ENCODE measurements at regions not wholly inside any gene's neighbourhood (a gene's known extent, or its start where the extent isn't known, plus 50 kb on each side); places are given as distances from the start of the nearest gene placed in this dataset.
"Not testable (repeated sequence)": the region's sequence is repeated elsewhere in the genome, so short reads cannot be mapped to it uniquely, and the experiment has no call there.

GRCh38 chr5:54404568-54404967 is 50.9 kb upstream of the HSPB3 start:
- peak; percentile 73 for DNase-seq (ENCODE audit: low read depth)
- H3K4me3 ChIP-seq (ENCODE audit: low read length), result no peak overlapping the region
- no peak for TF ChIP-seq CTCF (conservative IDR thresholded peaks at IDR 0.05; ENCODE audit: low read length)

- no peak for DNase-seq (ENCODE audit: low read depth)
- no peak overlapping the region for H3K4me3 ChIP-seq (ENCODE audit: low read length)
- no peak for TF ChIP-seq CTCF (conservative IDR thresholded peaks at IDR 0.05; ENCODE audit: low read length)
Observed at GRCh38 chr5:54403885-54404416, 51.5 kb upstream of the HSPB3 start.

- DNase-seq (ENCODE audit: low read depth), result no peak
- H3K4me3 ChIP-seq (ENCODE audit: low read length), result no peak overlapping the region
- no peak for TF ChIP-seq CTCF (conservative IDR thresholded peaks at IDR 0.05; ENCODE audit: low read length)
Observed at GRCh38 chr5:54403121-54403520, 52.4 kb upstream of the HSPB3 start.

- no peak overlapping the region for H3K4me3 ChIP-seq (ENCODE audit: low read length)
- no peak for DNase-seq (ENCODE audit: low read depth)
- TF ChIP-seq CTCF (conservative IDR thresholded peaks at IDR 0.05; ENCODE audit: low read length), result no peak
Observed at GRCh38 chr5:54401515-54401914, 54.0 kb upstream of the HSPB3 start.

- no peak for TF ChIP-seq CTCF (conservative IDR thresholded peaks at IDR 0.05; ENCODE audit: low read length)
- no peak overlapping the region for H3K4me3 ChIP-seq (ENCODE audit: low read length)
- DNase-seq (ENCODE audit: low read depth), result no peak
Observed at GRCh38 chr5:54398191-54398590, 57.3 kb upstream of the HSPB3 start.

- TF ChIP-seq CTCF (conservative IDR thresholded peaks at IDR 0.05; ENCODE audit: low read length), result no peak
- no peak for DNase-seq (ENCODE audit: low read depth)
Observed at GRCh38 chr5:54397420-54397819, 58.1 kb upstream of the HSPB3 start.

GRCh38 chr5:54393007-54393406 is 62.5 kb upstream of the HSPB3 start:
- not testable (repeated sequence) for H3K4me3 ChIP-seq (ENCODE audit: low read length); DNase-seq (ENCODE audit: low read depth)

More at GRCh38 chr5:54397420-54397819, 58.1 kb upstream of the HSPB3 start:
- H3K4me3 ChIP-seq (ENCODE audit: low read length), result no peak overlapping the region

- no peak overlapping the region for H3K4me3 ChIP-seq (ENCODE audit: low read length)
- TF ChIP-seq CTCF (conservative IDR thresholded peaks at IDR 0.05; ENCODE audit: low read length), result no peak
- DNase-seq (ENCODE audit: low read depth), result no peak
Observed at GRCh38 chr5:54390539-54391031, 64.9 kb upstream of the HSPB3 start.

Data from AG10803 (cell line).